ENCODE measurements at regions not wholly inside any gene's neighbourhood (a gene's known extent, or its start where the extent isn't known, plus 50 kb on each side); places are given as distances from the start of the nearest gene placed in this dataset.

GRCh38 chr14:101500061-101500460 is 61.2 kb upstream of the DIO3 start:
- no peak for DNase-seq (ENCODE audit: low read depth in 4 of 4, low spot score in 2 of 4)

DNA sequence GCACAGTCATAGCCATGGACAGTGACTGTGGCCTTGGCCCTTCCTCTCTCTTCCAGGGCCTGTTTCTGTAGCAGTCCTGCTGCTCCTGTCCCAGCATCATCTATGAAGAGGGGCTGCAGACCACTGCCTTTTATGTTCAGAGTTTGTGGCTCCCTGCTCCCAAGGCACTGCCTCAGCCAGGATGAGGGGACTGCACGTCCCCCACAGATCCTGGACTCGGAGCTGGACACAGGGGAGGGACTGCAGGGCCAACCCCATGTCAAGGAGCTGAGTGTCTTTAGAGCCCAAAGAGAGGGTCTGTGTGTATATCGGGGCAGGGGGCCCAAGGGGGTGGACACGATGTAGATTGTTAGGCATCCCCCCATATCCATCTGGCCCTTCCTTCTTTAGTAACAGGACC is 60.6 kb upstream of the DIO3 start:
- DNase-seq (ENCODE audit: low read depth in 4 of 4, low spot score in 2 of 4) = no peak

DNA sequence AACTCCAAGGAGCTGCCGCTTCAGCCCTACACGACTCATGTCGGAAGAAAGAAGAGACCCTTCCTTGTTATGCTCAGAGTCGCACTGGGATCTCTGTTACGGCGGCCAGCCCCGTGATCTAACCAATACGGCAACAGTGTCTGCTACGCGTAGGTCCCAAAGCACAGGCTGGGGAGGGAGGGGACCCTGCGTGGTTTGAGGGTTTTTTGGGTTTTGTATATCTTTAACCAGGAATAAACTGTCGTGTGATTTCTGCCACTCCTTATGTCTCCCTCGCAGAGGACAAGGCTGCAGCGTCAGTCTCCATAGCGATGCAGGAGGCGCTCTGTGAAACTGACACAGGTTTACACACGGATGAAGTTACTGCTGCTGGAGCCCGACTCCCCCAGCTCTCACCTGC is 60.0 kb upstream of the DIO3 start:
- DNase-seq (ENCODE audit: low read depth in 4 of 4, low spot score in 2 of 4) = no peak

DNA sequence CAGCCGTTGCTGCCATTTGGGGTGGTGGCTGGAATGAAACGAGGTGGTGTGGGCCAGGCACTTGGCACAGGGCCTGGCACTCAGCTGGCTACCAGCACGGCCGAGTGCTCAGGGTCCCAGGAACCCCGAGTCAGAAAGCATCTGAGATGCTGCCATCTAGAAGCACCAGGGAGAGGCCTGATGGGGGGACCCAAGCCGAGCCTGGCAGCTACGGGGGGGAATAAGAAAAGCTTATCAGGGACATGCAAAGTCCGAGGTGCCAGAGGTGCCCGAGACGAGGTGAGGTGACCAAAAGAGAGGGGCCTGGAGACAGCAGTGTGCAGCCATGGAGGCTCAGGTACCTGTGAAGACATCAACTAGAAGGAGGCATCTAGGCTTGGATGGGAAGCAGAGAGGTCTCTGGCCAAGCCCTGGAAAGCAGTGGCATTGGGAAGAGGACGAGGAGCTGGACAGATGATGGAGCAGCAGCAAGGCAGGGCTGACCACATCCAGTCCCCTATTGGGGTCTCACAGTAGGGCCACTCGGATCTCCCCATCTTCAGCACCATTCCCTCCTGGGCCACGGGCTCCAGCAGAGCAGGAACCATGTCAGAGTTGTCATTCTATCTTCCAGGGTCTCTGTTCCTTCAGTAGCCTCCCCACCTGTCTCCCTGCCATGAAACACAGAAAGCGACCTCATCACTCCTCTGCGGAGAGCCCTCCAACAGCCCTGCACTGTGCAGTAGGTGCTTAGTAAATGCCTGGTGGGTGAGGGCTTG is 59.3 kb upstream of the DIO3 start:
- no peak for DNase-seq (ENCODE audit: low read depth in 4 of 4, low spot score in 2 of 4)

- DNase-seq (ENCODE audit: low read depth in 4 of 4, low spot score in 2 of 4) = no peak
Measured at GRCh38 chr14:101502761-101503392, 58.4 kb upstream of the DIO3 start.

DNA sequence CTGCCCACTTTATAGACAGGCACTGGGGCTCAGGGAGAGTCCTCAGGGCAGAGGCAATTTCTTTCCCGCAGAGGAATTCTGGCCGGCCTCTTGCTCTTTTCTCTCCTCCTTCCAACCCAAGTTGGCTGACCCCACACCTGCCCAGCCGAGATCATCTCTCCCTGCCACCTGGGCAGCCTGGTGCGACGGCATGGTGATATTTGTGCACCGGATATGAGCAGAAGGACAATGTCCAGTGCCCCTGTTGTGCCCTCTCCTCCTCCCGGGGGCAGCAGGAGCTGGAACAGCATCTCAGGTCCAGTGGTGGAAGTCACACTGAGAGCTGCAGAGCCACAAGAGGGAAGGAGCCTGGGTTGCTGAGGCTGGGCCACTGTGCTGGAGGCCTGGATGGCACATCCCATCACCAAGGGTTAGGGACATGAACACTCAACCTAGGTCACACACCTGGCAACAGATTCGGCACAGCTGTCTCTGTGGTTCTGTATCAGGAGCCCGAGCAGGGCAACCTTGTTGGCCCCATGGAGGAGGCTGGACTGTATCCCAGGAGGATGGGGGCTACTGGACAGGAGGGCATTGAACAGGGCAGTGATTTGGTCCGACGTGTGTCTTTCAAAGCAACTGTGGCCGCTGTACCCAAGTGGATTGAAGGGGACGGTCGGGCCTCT is 57.7 kb upstream of the DIO3 start:
- DNase-seq (ENCODE audit: low read depth in 4 of 4, low spot score in 2 of 4) = no peak

DNA sequence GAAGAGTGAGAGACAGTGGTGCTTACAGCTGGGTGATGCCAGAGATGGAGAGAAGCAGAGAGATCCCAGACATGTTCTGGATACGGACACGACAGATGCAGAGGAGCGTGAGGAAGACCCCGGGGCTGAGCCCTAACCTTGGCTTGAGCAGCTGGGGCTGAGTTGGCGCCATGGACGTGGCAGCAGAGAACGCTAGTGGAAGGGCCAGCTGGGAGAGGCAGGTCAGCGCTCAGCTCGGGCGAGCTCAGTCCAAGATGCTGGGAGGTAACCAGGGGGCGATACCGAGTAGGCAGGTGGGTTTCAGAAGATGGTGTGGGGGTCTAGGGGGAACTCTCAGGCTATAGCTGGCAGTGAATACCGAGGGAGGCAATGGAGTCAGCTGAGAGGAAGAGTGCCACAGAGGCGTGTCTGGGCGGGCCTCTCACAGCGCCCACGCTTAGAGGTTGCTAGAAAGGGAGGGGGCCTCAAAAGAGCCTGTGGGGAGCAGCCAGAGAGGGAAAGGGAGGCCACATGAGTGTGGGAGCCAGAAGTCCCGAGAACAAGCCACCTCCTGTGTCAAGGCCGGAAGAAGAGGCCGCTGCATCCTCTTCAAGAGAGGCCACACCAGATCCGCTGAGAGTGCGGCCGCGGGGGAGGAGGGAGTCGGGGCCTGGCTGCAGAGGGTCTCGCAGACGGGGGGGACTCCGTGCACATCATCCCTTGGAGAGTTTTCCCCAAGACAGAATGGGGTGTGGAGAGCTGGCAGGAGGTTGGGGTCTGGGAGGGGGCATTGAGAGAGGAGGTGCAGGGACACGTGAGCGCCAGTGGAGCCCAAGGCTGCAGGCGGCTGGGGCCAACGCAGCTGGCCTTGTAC is 57.0 kb upstream of the DIO3 start:
- no peak for DNase-seq (ENCODE audit: low read depth in 4 of 4, low spot score in 2 of 4)

DNA sequence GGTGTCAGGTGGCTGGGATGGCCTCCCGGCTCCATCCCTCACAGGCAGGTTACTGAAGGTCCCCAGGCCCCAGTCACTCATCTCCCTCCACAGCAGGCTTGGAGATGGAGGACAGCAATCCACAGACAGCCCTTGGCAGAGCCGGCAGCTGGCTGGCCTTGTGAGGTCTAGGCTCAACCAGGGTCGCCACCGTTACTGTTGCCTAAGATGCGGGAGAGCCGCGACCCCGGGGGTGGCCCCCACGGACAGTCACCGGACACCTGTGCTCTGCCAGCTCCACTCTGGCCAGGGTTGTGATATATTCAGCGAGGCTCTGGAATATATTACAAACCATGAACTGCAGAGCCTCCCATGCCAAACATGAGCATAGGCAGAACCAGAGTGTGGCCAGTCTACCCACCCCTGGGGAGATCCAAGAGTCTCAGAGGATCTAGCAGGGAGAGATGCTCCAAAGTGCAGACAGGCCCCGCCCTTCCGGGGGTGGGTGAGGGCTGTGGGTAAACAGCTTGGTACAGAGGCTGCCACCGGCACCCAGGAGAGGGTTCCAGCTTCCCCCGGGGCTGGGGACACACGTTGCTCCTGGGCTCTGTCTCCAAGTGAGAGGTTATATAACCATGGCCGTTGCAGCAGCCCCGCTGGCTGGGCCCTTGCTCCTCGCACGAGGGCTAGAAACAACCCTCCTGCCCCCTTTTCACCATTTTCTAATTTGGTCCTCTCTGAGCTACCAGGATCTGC is 55.9 kb upstream of the DIO3 start:
- no peak for DNase-seq (ENCODE audit: low read depth in 4 of 4, low spot score in 2 of 4)

- no peak for DNase-seq (ENCODE audit: low read depth in 4 of 4, low spot score in 2 of 4)
Measured at GRCh38 chr14:101506211-101506925, 54.9 kb upstream of the DIO3 start.

DNA sequence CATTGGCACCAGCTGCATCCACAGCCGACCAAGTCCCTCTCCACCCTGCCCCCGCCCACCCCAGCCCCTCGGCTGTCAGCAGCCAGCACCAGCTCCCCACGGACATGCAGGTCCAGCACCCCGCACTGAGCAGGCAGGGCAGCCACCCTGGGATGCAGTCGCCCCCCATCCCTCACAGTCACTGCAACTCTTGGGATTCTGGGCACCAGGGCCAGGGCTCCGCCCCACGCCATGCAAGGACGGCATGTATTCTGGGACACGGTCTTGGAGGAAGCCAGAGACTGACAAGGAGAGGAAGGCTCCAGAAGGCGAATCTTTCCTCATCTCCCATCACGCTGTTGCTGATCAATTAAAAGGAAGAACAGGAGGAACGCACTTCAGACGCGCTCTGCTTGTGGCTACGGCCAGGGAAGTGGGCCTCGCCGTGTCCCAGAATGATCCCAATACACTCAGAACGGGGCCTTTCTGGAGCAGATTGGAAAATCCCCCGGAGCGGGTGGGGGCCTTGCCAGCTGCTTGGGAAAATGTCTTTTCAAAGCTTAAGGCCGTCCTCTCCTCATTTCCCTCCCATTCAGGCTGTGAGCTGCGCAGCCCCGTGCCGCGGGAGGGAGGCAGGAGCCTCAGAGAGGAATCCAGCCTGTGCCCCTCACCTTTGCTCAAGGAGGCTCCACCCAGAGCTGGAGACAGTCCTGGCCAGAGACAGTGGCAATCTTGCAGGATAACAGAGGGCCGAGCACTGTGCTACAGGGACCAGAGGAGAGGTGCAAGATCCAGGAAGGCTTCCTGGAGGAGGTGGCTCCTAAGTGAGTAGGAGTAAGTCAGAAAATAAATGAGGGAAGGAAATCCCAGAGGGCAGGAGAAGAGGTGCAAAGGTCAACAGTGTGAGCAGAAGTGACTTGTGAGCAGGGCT is 54.1 kb upstream of the DIO3 start:
- no peak for DNase-seq (ENCODE audit: low read depth in 4 of 4, low spot score in 2 of 4)

DNA sequence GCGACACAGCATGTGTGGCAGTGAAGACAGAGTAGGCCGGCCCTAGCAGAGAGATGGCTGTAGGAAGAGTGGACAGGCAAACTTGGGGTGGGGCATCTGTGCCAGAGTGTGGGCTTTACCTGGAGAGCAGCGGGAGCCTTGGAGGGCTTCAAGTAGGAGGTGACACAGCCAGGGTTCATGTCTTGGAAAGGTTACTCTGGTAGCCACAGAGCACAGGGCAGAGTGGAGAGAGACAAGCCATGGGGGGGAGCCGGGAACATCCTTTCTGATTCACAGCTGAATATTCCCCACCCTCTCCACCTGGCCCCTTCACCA is 53.5 kb upstream of the DIO3 start:
- DNase-seq (ENCODE audit: low read depth in 4 of 4, low spot score in 2 of 4) = no peak

- no peak for DNase-seq (ENCODE audit: low read depth in 4 of 4, low spot score in 2 of 4)
Measured at GRCh38 chr14:101508196-101508947, 52.9 kb upstream of the DIO3 start.

- DNase-seq (ENCODE audit: low read depth in 4 of 4, low spot score in 2 of 4) = no peak
Measured at GRCh38 chr14:101508948-101509729, 52.2 kb upstream of the DIO3 start.

GRCh38 chr14:101509730-101510371 is 51.4 kb upstream of the DIO3 start:
- no peak for DNase-seq (ENCODE audit: low read depth in 4 of 4, low spot score in 2 of 4)

- DNase-seq (ENCODE audit: low read depth in 4 of 4, low spot score in 2 of 4) = no peak
Measured at GRCh38 chr14:101511199-101511598, 50.1 kb upstream of the DIO3 start.

Data from left renal cortex interstitium (tissue), 4 donors.